HG03442 (cell line): ENCODE measurements at regions not wholly inside any gene's neighbourhood (a gene's known extent, or its start where the extent isn't known, plus 50 kb on each side); places are given as distances from the start of the nearest gene placed in this dataset.
"Not testable (repeated sequence)": the region's sequence is repeated elsewhere in the genome, so short reads cannot be mapped to it uniquely, and the experiment has no call there.

ENCODE experiments used
- ATAC-seq: cut with Tn5 transposase; IDR thresholded peaks from one replicate; pipeline ENCODE4 v1.9.1; 2021; ENCODE audit warnings: mild to moderate bottlenecking, moderate library complexity; ENCODE audit not compliant: unreplicated experiment

DNA sequence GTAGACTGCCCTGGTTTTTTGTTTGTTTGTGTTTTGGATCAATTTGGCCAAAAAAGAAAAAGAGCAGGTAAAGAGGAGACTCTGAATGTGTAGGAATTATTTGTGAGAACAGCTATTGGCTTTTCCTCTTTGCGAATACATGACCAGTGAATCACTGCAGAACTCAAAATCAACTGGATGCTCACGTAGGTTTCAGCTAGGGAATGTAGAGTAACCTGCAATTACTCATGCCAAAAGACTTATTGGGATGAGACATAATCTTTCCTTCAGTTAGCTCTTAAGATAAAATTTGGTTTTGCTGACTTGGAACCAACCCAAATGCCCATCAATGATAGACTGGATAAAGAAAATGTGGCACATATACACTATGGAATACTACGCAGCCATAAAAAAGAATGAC lies 348.0 kb downstream of the NPR3 start:
- no peak for ATAC-seq

DNA sequence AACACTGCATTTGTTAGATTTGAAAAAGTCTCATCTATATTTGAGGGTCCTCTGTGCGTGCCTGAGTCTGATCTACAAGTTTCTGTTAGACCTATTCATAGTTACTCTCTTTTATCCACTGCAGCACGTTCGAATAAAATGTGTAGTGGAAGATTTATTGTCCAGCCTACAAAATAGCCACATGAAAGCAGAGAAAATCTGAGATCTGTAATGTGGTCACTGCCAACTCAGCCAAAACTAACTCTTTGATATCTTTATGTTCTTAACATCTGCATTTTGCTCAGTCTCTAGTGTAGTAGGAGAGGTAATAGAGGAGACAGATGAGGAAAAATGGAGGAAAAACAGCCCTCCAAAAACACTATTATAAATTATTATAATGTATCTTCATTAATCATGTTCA lies 354.0 kb downstream of the NPR3 start:
- no peak for ATAC-seq

DNA sequence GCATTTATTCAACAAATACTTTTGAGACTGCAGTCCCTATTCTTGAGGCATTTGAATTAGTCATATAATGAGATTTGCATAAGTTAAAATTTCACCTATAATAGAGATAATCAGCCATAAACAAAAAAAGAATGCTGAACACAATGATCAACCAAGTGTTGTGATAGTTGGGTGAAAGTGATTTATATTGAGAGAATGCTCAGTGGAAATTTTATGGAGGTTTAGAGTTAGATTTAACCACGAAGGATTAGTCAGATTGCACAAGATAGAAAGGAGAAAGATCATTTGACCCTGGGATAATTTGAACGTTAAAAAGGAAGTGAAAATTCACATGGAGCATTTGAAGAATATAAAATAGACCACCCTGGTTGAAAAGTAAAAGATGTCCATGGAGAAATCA lies 356.2 kb downstream of the NPR3 start:
- no peak for ATAC-seq

DNA sequence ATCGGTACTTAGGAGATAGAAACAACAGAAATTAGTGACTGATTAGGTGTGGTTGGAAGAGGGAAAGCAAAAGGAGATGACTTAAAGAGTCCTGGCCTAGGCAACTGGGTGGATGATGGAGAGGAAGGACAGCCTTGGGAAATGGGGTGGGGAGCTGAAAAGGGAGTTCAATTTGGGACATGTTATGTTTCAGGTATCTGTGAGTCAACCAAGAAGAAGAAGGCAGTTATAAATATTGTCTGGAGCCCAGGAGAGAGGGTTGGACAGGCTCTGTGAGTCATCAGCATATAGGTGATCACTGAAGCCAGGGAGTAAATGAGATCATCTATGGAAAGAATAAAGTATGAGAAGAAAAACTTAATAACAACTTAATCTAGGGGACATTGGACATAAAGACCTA lies 357.7 kb downstream of the NPR3 start:
- no peak for ATAC-seq

DNA sequence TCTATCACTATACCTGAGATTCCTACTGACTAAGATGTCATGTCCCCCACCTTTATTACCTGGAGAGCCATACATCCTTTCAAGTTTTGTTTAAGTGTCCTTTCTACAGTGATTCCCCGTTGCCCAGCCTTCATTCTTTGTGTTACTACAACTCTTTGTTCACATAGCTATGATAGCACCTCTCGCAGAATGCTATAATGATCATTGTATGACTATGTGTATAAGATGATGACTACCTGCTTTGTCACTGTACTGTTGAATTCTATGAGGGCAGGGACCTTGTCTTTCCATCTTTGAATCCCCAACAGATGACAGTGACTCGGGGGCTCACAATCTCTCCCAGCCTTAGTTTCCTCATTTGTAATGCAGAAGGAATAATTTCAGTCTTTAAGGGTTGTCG lies 361.2 kb downstream of the NPR3 start:
- no peak for ATAC-seq

DNA sequence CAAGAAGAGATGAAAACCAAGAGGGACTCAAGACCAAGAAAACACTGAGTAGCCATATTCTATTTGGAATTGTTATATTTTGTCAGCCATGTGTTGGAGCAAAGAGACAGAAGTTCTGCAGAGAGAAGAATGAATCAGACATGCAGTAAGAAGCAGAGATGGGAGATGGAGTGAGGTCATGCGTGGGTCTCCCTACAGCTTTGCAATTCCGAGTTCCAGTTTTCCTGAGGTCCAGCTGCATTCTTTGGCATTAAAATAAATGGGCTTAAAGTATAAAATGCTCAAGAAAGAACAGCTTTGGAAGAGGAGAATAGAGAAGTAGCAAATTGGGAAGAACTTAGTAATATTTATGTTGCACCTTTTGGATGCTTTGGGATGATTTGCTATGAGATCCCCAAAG lies 361.6 kb downstream of the NPR3 start:
- ATAC-seq, result no peak

DNA sequence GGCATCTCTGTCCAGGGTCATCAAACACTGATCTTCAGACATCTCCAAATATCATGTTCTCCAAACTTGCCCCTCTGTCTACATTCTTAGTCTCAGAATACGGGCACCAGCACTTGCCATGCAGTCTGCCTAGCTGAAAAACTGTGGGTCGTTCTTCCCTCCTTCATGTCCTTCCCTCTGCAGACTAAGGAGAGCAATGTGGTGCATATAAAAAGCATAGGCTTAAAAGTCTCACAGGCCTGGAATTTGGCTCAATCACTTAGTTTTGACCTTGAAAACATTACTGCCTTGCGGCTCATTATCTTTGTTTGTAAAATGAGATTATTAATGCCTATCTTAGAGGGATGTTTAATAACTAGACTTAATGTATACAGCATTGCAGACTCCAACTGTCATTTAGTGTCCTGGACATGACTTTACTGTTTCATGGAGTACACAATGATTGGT lies 362.8 kb downstream of the NPR3 start:
- ATAC-seq, result no peak

DNA sequence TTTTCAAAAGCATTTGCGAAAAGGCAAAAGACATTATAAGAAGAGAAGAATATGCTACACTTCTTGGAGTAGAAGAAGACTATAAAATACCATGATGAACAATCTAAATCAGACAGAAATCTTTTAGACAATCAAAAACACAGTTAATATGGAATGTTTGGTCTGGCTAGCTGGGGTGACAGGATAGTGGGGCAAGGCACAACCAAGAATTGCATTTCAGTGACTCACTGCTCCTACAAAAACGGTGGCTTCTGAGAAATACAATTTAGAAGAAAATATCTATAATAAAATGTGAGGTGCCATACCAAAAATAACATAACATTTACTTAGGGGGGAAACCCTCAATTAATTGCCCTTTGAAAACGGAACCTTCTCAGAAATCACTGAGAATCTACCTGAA lies 363.4 kb downstream of the NPR3 start:
- ATAC-seq, result no peak

DNA sequence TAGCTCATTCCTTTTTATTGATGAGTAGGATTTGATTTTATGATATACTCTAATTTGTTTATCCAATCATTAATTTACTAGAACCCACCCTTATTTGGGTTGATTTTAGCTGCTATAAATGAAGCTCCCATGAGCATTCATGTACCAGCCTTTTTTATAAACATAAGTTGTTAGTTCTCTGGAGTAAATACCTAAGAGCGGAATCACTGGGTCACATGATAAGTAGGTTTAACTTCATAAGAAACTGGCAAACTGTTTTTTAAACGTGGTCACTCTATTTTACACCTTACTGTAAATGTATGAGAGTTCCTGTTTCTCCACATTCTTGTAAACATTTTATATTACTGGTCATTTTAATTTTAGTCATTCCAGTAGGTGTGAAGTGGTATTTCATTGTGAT lies 364.6 kb downstream of the NPR3 start:
- no peak for ATAC-seq

DNA sequence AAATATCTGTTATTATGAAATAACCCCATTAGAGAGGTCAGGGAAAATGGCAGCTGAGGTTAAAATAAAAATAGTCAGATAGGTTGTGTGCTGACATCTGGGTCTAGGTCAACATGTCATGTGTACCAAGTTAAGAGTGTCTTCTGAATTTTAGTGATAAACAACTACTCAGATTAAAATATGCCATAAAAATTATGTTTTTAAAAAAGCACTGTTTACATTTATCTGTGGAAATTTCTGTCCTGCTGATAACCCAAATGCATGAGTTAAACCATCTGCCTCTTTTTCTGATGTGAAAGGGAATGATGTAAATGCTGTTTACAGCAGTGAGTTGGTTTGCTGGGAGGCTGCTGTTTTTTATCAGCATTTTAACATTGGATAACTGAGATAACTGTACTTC lies 361.2 kb upstream of the TARS1 start:
- ATAC-seq, result no peak

DNA sequence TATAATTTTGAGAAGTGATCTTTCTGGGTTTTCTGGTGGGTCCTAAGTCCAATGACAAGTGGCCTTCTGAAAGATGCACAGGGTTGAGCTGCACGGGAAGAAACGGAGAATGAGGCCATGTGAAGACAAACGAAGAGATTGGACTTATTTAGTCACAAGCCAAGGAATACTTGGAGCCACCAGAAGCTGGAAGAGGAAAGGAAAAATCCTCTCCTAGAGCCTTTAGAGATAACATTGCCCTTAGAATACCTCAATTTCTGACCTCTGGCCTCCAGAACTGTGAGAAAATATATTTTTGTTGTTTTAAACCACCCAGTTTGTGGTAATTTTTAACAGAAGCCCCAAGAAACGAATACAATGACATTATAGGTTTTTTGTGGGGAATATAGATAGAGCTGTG lies 360.5 kb upstream of the TARS1 start:
- no peak for ATAC-seq

DNA sequence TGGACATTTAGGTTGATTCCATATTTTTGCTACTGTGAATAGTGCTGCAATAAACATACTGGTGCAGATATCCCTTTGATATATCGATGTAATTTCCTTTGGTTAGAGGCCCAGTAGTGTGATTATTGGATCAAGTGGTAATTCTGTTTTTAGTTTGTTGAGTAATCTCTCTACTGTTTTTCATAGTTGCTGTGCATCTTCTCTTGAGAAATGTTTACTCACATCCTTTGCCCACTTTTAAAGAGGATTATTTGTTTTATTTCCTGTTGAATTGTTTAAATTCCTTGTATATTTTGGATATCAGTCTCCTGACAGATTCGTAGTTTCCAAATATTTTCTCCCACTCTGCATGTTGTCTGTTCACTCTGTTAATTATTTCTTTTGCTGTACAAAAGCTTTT lies 352.6 kb upstream of the TARS1 start:
- ATAC-seq, result no peak

DNA sequence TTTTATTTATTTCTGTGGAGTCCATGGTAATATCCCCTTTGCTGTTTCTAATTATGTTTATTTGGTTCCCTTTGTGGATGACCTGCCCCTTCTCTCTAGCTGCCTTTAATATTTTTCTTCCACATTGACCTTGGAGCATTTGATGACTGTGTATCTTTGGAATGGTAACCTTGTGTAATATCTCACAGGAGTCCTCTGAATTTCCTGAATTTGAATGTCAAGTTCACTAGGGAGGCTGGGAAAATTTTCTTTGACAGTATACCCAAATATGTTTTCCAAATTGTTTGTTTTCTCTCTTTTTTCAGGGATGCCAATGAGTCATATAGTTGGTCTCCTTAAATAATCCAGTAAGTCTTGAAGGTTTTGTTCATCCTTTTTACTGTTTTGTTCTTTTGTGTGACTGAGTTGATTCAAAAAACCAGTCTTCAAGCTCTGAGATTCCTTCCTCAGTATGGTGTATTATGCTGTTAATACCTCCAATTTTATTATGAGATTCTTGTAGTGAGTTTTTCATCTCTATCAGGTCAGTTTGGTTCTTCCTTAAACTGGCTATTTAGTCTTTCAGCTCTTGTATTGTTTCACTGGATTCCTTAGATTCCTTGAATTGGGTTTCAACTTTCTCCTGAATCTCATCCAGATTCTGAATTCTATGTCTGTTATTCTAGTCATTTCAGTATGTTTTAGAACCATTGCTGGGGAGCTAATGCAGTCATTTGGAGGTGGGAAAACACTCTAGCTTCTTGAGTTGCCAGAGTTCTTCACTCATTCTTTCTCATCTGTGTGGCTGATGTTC lies 349.0 kb upstream of the TARS1 start:
- ATAC-seq, result no peak

DNA sequence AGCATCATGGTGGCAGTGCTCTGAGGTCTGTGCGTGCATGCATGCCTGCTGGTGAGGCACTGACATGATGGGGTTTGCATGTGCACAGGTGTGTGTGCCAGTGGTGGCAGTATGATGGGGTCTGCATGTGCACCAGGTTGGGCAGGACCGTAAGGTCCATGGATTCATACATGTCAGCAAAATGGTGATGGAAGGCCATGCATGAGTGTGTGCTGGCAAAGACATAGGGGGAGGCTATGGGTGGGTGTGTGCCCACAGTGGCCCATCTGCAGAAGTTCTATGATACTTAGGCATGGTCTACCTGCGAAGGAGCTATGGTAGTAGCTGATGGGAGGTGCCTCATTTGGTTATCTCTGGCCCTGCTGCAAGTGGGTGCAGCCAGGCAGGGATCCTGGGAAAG lies 348.0 kb upstream of the TARS1 start:
- ATAC-seq, result no peak

DNA sequence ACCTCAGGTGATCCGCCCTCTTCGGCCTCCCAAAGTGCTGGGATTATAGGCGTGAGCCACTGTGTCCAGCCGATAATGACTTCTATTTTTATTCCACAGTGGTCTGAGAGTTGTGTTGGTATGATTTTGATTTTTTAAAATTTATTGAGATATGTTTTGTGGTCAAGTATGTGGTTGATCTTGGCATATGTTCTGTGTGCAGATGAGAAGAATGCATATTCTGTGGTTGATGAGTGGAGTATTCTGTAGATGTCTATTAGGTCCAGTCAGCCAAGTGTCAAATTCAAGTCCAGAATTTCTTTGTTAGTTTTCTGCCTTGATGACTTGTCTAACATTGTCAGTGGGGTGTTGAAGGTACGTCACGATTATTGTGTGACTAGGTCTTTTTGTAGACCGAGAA lies 338.2 kb upstream of the TARS1 start:
- no peak for ATAC-seq

DNA sequence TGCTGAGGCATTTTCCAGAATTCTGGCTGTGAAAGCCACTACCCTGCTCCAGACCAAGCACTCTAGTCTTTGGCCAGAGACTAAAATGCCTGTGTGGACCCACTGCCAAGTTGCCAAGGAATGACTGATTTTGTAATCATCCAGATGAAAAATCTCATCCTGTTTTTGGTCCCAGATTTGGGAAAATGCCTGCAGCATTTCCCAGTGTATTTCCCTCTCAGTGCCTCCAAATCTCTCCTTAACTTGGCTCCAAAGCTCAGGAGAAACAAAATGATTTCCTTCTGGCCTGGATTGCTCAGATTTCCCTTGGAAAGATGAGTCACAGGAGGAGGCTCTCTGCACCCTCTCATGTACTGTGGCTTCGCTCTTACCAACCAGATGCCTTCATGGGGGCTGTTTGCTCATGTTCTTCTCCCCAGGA lies 335.2 kb upstream of the TARS1 start:
- no peak for ATAC-seq

DNA sequence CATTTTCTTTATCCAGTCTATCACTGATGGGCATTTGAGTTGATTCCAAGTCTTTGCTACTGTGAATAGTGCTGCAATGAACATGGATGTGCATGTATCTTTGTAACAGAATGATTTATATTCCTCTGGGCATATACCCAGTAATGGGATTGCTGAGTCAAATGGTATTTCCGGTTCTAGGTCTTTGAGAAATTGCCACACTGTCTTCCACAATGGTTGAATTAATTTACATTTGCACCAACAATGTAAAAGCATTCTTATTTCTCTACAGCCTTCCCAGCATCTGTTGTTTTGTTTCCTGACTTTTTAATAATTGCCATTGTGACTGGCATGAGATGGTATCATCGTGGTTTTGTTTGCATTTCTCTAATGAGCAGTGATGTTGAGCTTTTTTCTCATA lies 330.3 kb upstream of the TARS1 start:
- ATAC-seq, result not testable (repeated sequence)

DNA sequence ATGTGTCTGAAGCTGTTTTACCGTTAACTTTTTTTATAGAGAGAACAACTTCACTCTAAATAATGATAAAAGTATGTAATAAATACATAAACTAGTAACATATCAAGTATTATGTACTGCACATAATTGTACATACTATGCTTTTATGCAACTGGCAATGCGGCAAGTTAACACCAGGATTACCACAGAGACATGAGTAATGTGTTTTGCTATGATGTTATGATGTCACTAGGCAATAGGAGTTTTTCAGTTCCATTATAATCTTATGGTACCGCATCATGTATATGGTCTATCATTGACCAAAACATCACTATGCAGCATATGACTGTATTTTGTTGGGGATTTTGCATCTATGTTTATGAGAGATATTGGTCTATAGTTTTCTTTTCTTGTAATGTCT lies 326.4 kb upstream of the TARS1 start:
- no peak for ATAC-seq

DNA sequence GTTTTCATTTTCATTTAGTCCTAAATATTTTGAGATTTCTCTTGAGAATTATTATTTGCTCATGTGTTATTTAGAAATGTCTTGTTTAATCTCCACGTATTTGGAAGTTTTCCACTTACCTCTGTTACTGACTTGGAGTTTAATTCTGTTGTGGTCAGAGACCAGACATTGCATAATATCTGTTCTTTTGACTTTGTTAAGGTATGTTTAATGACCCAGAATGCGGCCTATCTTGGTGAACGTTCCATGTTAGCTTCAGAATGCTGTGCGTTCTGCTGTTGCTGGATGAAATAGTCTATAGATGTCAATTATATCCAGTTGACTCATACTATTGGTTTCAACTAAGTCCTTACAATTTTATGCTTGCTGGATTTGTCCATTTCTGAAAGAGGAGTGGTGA lies 325.3 kb upstream of the TARS1 start:
- no peak for ATAC-seq

DNA sequence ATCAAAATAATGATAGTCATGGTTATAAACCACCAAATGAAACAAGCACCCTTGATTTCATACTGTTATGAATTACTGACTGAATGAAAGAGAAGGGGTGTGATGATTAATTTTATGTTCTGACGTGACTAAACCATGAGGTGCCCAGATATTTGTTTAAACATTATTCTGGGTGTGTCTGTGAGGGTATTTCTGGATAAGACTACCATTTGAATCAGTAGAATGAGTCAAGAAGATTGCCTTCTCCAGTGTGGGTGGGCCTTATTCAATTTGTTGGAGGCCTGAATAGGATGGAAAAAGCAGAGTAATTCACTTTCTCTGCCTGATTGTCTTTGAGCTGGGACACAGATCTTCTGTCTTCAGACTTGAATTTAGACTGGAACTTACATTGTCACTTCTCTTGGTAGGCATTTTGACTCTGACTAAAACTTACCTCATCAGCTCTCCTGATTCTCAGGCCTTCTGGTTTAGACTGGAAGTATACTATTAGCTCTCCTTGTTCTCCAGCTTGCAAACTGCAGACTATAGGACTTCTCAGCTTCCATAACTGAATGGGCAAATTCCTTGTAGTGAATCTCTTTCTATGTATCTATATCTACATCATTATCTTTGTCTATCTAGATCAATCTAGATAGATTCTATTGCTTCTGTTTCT lies 321.9 kb upstream of the TARS1 start:
- no peak for ATAC-seq

DNA sequence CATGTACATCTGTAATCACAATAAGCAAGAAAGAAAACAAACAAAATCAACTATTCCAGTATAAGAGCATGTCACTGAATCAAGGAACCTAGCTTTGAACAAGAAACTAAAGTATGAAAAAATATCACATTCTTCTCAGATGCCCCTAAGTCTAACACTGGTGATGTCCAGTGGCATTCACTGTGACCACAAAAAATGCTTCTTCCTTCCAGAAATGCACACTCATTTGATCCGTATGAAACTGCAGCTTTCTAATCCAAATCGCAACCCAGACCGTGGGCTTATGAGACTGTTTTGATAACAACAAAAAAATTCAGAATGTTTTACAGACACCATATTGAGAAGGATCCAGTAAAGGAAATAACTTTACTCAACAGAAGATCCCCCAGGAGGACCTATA lies 320.1 kb upstream of the TARS1 start:
- ATAC-seq, result no peak

DNA sequence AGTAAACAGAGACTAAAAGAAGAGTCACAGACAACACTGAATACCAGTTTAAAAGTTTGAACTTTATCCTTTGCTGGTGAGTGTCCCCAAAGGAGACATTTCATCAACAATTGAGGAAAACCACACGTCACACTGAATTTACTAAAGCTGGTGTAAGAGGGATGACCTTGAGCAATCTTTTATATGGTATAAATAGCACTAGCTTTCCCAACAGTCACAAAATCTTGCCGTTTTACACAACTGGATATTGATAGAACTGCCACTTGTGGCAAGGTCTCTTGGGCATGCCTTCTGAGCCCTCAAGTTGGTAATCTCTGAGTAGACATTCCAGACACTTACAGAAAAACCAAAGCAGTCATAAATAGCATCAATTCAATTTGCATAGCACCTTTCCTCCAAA lies 311.5 kb upstream of the TARS1 start:
- no peak for ATAC-seq

DNA sequence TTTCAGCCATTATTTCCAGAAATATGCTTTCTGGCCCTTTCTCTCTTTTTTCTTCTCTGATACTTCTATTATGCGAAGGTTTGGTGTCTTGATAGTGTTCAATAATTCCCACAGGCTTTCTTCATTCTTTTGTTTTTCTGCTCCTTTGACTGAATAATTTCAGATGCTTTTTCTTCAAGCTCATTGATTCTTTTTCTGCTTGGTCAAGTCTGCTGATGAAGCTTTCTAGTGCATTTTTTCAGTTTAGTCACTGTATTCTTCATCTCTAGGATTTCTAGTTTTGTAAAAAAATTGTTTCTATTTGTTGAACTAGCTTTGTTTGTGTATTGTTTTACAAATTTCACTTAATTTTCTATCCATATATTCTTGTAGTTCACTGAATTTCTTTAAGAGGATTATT lies 304.0 kb upstream of the TARS1 start:
- no peak for ATAC-seq
